HG03139 (cell line): ENCODE measurements at regions not wholly inside any gene's neighbourhood (a gene's known extent, or its start where the extent isn't known, plus 50 kb on each side); places are given as distances from the start of the nearest gene placed in this dataset.
"Not testable (repeated sequence)": the region's sequence is repeated elsewhere in the genome, so short reads cannot be mapped to it uniquely, and the experiment has no call there.

Experiments
- ATAC-seq: cut with Tn5 transposase; IDR thresholded peaks from one replicate; pipeline ENCODE4 v1.9.1; 2021; ENCODE audit not compliant: unreplicated experiment

- ATAC-seq = no peak
Measured at GRCh38 chr10:91002656-91003055, 81.8 kb upstream of the ANKRD1 start.

DNA sequence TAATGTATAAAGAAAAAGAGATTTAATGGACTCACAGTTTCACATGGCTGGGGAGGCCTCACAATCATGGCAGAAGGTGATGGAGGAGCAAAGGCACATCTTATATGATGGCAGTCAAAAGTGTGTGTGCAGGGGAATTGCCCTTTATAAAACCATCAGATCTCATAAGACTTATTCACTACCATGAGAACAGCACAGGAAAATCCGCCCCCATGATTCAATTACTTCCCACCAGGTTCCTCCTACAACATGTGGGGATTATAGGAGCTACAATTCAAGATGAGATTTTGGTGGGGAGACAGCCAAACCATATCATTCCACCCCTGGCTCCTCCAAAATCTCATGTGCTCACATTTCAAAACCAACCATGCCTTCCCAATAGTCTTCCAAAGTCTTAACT lies 82.5 kb upstream of the ANKRD1 start:
- not testable (repeated sequence) for ATAC-seq

- ATAC-seq = not testable (repeated sequence)
Measured at GRCh38 chr10:91005276-91005675, 84.4 kb upstream of the ANKRD1 start.

GRCh38 chr10:91006001-91006751 lies 85.3 kb upstream of the ANKRD1 start:
- ATAC-seq = peak; percentile 39

GRCh38 chr10:91006752-91007346 lies 86.0 kb upstream of the ANKRD1 start:
- ATAC-seq = peak; percentile 92

- ATAC-seq = no peak
Measured at GRCh38 chr10:91007655-91008054, 86.8 kb upstream of the ANKRD1 start.

- no peak for ATAC-seq
Measured at GRCh38 chr10:91009121-91009520, 88.2 kb upstream of the ANKRD1 start.

DNA sequence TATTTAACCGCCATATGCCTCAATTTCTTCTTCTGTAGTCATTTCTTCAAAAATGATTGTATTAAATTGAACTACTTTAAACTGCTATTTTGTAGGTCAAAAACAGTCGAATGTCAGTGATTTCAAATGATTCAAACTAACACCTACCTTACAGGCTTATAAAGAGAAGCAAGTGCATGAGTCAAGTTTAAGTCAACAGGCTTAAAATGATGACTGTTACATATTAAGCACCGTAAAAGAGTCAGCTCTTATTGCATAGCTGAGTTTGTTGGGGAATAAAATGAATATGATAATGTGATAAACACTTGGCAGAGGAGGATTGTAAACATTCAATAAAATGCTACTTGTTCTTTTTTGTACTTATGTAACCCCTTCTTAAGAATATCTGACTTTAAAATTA lies 90.1 kb upstream of the ANKRD1 start:
- ATAC-seq = no peak

GRCh38 chr10:91012502-91012901 lies 91.6 kb upstream of the ANKRD1 start:
- ATAC-seq = no peak

DNA sequence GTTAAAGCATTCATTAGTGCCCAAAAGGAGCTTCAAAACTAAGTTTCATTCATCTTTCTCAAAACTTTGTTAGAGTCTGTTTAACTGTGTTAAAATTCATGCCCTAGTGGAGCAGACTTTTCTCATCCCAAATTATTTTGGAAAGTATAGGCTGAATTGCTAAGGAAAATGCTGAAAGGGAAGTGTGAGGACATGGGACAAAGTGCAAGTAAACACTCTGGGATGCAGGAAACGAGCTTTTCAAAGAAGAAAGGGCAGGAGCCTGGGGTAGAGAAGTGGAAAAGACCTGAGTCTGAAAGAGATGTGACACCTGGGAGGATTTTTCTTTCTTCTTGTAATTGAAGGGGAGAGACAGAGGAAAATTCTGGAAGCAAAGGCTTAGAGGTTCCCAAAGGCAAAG lies 93.1 kb upstream of the ANKRD1 start:
- ATAC-seq = no peak

GRCh38 chr10:91017198-91017597 lies 96.3 kb upstream of the ANKRD1 start:
- no peak for ATAC-seq

DNA sequence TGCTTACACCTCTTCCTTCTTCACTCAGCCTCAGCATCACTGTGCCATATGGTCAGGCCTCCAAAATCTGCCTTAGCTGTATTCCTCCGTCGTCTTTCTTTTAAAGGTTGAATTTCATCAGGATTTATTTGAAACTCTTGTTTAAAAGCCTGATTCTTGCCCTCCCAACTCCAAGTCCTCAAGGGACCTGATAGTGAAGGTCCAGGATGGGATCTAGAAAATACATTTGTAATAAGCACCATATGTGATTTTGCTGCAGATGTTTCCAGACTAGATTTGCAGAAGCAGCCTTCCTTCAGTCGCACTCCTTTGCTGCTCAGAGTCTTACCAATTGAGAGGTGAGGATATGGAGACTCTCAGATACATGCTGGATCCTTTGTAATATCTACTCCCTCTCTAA lies 101.0 kb upstream of the ANKRD1 start:
- no peak for ATAC-seq

GRCh38 chr10:91022390-91022789 lies 101.5 kb upstream of the ANKRD1 start:
- no peak for ATAC-seq

GRCh38 chr10:91022924-91023699 lies 102.2 kb upstream of the ANKRD1 start:
- no peak for ATAC-seq

- ATAC-seq = no peak
Measured at GRCh38 chr10:91023700-91024398, 103.0 kb upstream of the ANKRD1 start.

- ATAC-seq = no peak
Measured at GRCh38 chr10:91024541-91024940, 103.7 kb upstream of the ANKRD1 start.

DNA sequence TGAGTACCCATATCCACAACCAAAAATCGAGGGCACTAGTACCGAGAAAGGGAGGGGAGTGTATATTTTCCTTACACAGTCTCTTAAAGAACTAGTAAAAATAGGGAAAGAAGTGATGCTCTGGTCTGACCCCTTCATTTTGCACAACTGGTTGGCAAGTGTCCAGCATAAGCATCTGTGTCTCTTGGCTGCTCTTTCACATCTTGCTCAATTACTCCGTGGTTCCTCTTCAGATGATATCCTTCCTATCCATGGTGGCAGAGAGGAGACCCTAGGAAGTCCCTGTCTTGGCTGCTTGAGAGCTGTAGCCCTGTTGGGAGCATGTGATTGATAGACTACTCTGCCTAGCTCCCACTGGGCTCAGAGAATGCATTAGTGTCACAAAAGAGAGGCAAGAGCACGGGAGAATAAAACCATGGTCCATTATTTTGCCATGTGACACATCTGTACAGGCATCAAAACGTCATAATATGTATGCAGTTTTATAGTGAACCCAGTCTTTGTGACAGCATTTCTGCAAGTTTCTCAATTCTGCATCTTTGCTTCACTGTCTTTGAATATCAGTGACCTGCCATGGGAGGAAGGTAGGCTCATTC lies 111.8 kb upstream of the ANKRD1 start:
- ATAC-seq = no peak

GRCh38 chr10:91033324-91033950 lies 112.5 kb upstream of the ANKRD1 start:
- ATAC-seq = no peak

DNA sequence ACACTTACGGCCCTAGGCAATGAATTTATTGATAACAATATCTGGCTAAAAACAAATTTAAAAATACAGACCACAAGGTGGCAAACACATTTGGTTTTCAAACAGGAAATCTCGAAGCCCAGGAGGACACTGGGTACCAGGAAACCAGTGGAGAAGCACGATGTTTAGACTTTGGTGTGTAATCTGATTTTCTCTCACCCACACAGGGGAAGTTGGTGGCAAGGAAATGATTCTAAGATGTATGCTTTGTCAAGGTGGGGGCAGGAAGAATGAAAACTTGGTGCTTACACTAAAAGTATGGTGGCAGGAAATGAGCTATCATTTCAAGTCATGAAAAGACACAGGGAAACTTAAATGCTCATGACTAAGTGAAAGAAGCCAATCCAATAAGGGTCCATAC lies 113.2 kb upstream of the ANKRD1 start:
- no peak for ATAC-seq

- ATAC-seq = no peak
Measured at GRCh38 chr10:91034494-91035159, 113.7 kb upstream of the ANKRD1 start.
